GM18858 (cell line): ENCODE measurements at regions not wholly inside any gene's neighbourhood (a gene's known extent, or its start where the extent isn't known, plus 50 kb on each side); places are given as distances from the start of the nearest gene placed in this dataset.
"Not testable (repeated sequence)": the region's sequence is repeated elsewhere in the genome, so short reads cannot be mapped to it uniquely, and the experiment has no call there.

ENCODE experiments used
- ATAC-seq: cut with Tn5 transposase; IDR thresholded peaks from one replicate; pipeline ENCODE4 v1.9.1; 2021; ENCODE audit not compliant: unreplicated experiment

- not testable (repeated sequence) for ATAC-seq
These were observed 57.8 kb upstream of the NBPF8 start for GRCh38 chr1:120357046-120357445.

- not testable (repeated sequence) for ATAC-seq
These were observed 58.7 kb upstream of the NBPF8 start for GRCh38 chr1:120356170-120356569.

GRCh38 chr1:120354618-120355184 lies 60.1 kb upstream of the NBPF8 start:
- peak; percentile 69 for ATAC-seq

GRCh38 chr1:120342231-120343073 lies 72.4 kb upstream of the NBPF8 start:
- not testable (repeated sequence) for ATAC-seq

DNA sequence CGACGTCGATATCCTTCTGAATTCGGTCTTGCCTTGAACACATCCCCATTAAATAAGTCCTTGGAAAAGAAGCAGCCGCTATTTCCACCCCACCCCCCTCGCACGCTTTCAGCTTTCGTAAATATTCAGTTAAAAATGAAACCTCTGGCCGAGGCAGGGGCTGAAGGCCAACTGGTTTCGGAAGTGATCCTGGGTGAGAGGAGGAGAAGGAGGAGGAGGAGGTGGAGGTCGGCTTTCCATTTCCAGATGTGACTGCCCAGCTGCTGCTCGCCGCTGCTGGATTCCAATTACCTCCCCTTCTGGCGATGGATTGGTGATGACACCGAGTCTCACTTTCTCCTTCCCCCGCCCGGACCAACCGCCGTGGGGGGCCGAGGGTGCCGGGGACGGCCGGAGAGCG lies 73.1 kb upstream of the NBPF8 start:
- ATAC-seq, result not testable (repeated sequence)

GRCh38 chr1:120340838-120341751 lies 73.7 kb upstream of the NBPF8 start:
- ATAC-seq, result not testable (repeated sequence)

GRCh38 chr1:120315738-120316137 lies 99.1 kb upstream of the NBPF8 start:
- ATAC-seq, result not testable (repeated sequence)

DNA sequence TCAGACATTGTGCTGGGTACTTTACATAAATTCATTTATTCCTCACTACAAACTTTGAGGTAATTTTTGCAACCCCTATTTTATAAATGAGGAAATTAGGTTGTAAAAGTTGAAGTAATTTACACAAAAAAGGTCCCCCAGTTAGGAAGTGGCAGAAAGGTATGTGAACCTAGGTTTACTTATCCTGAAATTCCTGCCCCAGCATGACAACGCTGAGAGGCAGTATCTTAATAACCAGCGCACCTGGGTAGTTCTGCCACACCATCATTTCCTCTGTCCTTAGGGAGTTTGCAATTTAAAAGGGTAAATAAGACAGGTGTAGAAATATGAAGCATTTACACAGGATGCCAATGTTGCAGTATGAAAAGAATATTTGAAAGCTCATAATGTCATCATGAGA lies 102.9 kb upstream of the NBPF8 start:
- not testable (repeated sequence) for ATAC-seq

GRCh38 chr1:120308940-120309578 lies 105.8 kb upstream of the NBPF8 start:
- ATAC-seq, result not testable (repeated sequence)

- ATAC-seq, result not testable (repeated sequence)
These were observed 109.8 kb upstream of the NBPF8 start for GRCh38 chr1:120305046-120305445.

DNA sequence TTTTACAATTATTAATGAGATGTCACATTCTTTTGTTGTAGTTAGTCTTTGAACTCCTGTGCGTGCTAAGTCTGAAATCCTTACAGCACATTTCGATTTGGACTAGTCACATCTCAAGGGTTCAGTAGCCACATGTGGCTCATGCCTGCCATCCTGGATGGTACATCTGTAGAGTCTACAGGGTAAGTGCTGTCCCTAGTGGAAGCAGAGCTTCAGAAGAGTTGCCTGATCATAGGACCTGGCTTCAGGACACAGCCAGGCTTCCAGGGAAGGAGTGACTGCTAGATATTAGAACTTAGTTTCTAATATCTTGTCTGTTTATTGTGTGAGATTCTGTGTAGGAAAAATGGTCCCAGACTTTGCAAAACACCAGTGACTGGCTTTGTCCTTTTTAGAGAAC lies 110.5 kb upstream of the NBPF8 start:
- not testable (repeated sequence) for ATAC-seq

DNA sequence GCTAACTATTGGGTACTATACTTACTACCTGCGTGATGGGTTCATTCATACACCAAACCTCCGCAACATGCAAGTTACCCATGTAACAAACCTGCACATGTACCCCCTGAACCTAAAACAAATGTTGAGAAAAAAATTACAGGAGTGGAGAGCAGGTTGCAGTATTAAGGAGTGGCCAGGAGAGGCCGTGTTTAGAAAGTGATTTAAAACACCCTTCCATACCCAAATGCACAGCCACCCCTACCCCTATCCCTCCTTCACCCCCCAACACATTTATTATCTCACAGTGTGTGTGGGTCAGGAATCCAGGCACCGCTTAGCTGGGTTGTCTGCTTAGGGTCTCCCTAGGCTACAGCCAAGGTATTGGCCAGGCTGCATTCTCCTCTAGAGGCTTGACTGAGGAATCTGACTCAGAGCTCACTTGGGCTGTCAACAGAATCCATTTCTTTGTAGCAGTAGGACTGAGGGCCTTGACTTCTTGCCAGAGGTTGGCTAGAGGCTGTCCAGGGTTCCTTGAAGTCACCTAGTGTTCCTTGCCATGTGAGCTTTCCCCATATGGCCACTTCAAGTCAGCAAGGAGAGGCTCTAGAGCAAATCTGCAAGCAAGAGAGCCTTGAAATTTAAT lies 115.3 kb upstream of the NBPF8 start:
- not testable (repeated sequence) for ATAC-seq

DNA sequence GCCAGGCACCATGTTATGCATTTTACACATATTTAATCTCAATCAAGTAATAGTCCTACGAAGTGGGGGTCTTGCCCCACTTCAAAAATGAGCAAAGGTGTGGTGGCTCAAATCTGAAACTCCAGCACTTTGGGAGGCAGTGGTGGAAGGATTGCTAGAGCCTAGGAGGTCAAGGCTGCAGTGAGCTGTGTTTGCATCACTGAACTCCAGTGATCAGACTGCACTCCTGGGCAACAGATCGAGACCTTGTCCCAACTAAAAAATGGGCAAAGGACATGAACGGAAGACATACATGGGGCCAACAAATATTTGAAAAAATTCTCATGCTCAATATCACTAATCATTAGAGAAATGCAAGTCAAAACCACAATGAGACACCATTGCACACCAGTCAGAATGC lies 116.3 kb upstream of the NBPF8 start:
- not testable (repeated sequence) for ATAC-seq

DNA sequence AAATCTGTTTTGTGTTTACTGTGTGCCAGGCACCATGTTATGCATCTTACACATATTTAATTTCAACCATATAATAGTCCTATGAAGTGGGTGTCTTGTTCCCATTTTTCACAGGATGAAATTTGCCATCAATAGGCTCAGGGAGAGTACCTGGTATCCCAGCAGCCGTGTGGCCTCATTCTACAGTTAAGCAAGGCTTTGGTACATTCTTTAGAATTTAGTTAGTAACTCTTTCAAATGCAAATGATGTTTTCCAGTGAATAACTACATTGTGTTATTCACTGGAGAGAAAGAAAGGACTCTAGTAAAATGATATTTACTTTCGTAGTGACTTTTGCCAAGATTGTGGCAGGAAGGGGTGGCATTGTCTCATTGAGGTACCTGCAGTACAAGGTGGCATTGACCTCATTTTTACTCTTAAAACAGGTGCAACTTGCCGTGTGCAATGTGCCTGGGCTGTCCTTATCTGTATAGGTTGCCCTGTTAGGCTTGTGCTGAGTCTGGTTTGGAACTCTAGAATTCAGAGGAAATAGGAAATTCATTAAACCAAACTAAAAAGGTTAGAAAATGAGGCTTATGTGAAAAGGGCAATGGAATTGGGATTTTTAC lies 117.4 kb upstream of the NBPF8 start:
- ATAC-seq, result not testable (repeated sequence)

DNA sequence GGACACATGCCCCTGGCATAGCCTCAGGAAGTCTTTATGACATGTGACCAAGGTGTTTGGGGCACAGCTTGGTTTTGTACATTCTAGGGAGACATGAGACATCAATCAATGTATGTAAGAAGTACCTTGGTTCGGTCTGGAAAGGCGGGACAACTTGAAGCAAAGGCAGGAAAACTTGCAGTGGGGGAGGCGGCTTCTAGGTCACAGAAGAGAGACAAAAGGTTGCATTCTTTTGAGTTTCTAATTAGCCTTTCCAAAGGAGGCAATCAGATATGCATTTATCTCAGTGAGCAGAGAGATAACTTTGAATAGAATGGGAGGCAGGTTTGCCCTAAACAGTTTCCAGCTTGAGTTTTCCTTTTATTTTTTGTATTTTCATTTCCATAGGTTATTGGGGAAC lies 113.8 kb upstream of the SEC22B start:
- not testable (repeated sequence) for ATAC-seq

DNA sequence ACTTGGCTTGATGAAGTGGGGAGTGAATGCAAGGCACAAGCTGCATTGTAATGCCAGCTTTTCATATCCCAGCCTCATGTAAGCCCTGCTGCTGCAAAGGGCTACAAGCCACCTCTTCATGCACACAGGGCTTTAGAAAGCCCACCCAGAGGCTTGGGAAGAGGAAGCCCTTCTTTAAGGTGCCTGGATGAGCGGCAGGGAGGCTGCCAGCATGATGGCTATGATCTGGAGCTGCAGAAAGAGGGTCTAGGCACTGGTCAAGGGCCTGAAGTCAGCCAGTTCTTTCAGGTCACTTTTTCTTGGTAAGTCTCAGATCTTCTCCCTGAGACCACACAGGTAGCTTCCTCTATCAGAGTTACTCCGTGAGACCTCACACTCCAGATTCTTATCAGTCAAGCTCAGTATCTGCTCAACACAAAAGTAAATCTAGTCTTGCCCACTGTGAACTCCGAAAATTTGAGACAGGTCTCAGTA lies 113.3 kb upstream of the SEC22B start:
- ATAC-seq, result not testable (repeated sequence)

- not testable (repeated sequence) for ATAC-seq
These were observed 112.7 kb upstream of the SEC22B start for GRCh38 chr1:120288814-120289600.

- not testable (repeated sequence) for ATAC-seq
These were observed 111.8 kb upstream of the SEC22B start for GRCh38 chr1:120288167-120288566.
